Activated CD4-positive, alpha-beta T cell treated with anti-CD3 and anti-CD28 coated beads for 48 hours (primary cell): ENCODE measurements at regions not wholly inside any gene's neighbourhood (a gene's known extent, or its start where the extent isn't known, plus 50 kb on each side); places are given as distances from the start of the nearest gene placed in this dataset.

Source experiments
- DNase-seq: peaks from one replicate; pipeline ENCODE4 v3.0.0-alpha.2; 2020

GRCh38 chr6:40788661-40789655, 201.8 kb upstream of the LRFN2 start:
- DNase-seq = peak; percentile 43

GRCh38 chr6:40782355-40782754, 195.2 kb upstream of the LRFN2 start:
- no peak for DNase-seq

GRCh38 chr6:40780637-40781036, 193.5 kb upstream of the LRFN2 start:
- no peak for DNase-seq

GRCh38 chr6:40779409-40779808, 192.2 kb upstream of the LRFN2 start:
- no peak for DNase-seq

GRCh38 chr6:40778918-40779317, 191.8 kb upstream of the LRFN2 start:
- DNase-seq = no peak

- no peak for DNase-seq
Observed at GRCh38 chr6:40778196-40778595, 191.0 kb upstream of the LRFN2 start.

- no peak for DNase-seq
Observed at GRCh38 chr6:40774932-40775331, 187.8 kb upstream of the LRFN2 start.

- no peak for DNase-seq
Observed at GRCh38 chr6:40770794-40771193, 183.6 kb upstream of the LRFN2 start.

- no peak for DNase-seq
Observed at GRCh38 chr6:40764726-40765125, 177.6 kb upstream of the LRFN2 start.

- DNase-seq = no peak
Observed at GRCh38 chr6:40762981-40763380, 175.8 kb upstream of the LRFN2 start.

- no peak for DNase-seq
Observed at GRCh38 chr6:40760887-40761286, 173.7 kb upstream of the LRFN2 start.

- DNase-seq = no peak
Observed at GRCh38 chr6:40759838-40760237, 172.7 kb upstream of the LRFN2 start.

GRCh38 chr6:40759264-40759663, 172.1 kb upstream of the LRFN2 start:
- no peak for DNase-seq

- DNase-seq = peak; percentile 18
Observed at GRCh38 chr6:40755749-40756452, 168.7 kb upstream of the LRFN2 start.

GRCh38 chr6:40755046-40755681, 168.0 kb upstream of the LRFN2 start:
- no peak for DNase-seq

GRCh38 chr6:40754461-40755045, 167.4 kb upstream of the LRFN2 start:
- no peak for DNase-seq

- DNase-seq = no peak
Observed at GRCh38 chr6:40753675-40754448, 166.7 kb upstream of the LRFN2 start.

- no peak for DNase-seq
Observed at GRCh38 chr6:40753048-40753447, 165.9 kb upstream of the LRFN2 start.

- no peak for DNase-seq
Observed at GRCh38 chr6:40744835-40745234, 157.7 kb upstream of the LRFN2 start.

- no peak for DNase-seq
Observed at GRCh38 chr6:40743690-40744446, 156.7 kb upstream of the LRFN2 start.

GRCh38 chr6:40743226-40743625, 156.1 kb upstream of the LRFN2 start:
- DNase-seq = no peak

- no peak for DNase-seq
Observed at GRCh38 chr6:40740518-40740917, 153.4 kb upstream of the LRFN2 start.
